Esophagus muscularis mucosa (tissue), 4 donors: ENCODE measurements at regions not wholly inside any gene's neighbourhood (a gene's known extent, or its start where the extent isn't known, plus 50 kb on each side); places are given as distances from the start of the nearest gene placed in this dataset.
"Not testable (repeated sequence)": the region's sequence is repeated elsewhere in the genome, so short reads cannot be mapped to it uniquely, and the experiment has no call there.

ENCODE experiments used
- DNase-seq: peaks from one replicate; pipeline ENCODE4 v3.0.0-alpha.2; 2017; ENCODE audit errors: extremely low spot score
- H3K27ac ChIP-seq, 4 donors: fragments of 200-600 bp; sonication (generic); replicated peaks in 1 of 4; 1 replicate in 3 of 4; 2 replicates in 1 of 4; pipeline ENCODE4 v1.5.1; 2016 to 2019; ENCODE audit warnings: mild to moderate bottlenecking in 1 of 4
- H3K27me3 ChIP-seq, 4 donors: fragments of 200-600 bp; sonication (generic); one replicate each; pipeline versions ENCODE4 v1.5.1 to v1.6.0; 2016 to 2019
- H3K36me3 ChIP-seq, 4 donors: fragments of 200-600 bp; sonication (generic); one replicate each; pipeline ENCODE4 v1.5.1; 2016 to 2019
- H3K4me1 ChIP-seq, 4 donors: fragments of 200-600 bp; sonication (generic); one replicate each; pipeline ENCODE4 v1.5.1; 2016 to 2019
- H3K4me3 ChIP-seq, 4 donors: fragments of 200-600 bp; sonication (generic); 1 replicate in 2 of 4; 2 replicates in 2 of 4; pipeline ENCODE4 v1.5.1; 2016 to 2019; ENCODE audit warnings: mild to moderate bottlenecking in 4 of 4, moderate library complexity in 1 of 4
- H3K9me3 ChIP-seq, 4 donors: fragments of 200-600 bp; sonication (generic); 1 replicate in 3 of 4; 2 replicates in 1 of 4; pipeline ENCODE4 v1.5.1; 2016 to 2019
- CTCF ChIP-seq, 3 experiments: fragments of 200-600 bp in 2 of 3; fragments of 450-650 bp in 1 of 3; sonication (generic) in 2 of 3; IDR thresholded peaks; one replicate each; pipeline ENCODE4 v1.5.1; 2017 to 2019; ENCODE audit warnings: antibody characterized with exemption in 3 of 3, mild to moderate bottlenecking in 2 of 3, moderate library complexity in 1 of 3
- EP300 ChIP-seq: sonication (generic); formaldehyde crosslinking; IDR thresholded peaks from one replicate; pipeline ENCODE4 v1.6.1; 2017; ENCODE audit warnings: antibody characterized with exemption
- POLR2A ChIP-seq: fragments of 450-650 bp; IDR thresholded peaks from one replicate; pipeline ENCODE4 v1.6.1; 2017; ENCODE audit warnings: antibody characterized with exemption, moderate library complexity, mild to moderate bottlenecking, low read depth
- POLR2AphosphoS5 ChIP-seq, 2 donors: sonication (generic); formaldehyde crosslinking; IDR thresholded peaks; one replicate each; pipeline ENCODE4 v1.6.1; 2017; ENCODE audit warnings: antibody characterized with exemption in 2 of 2
- WGBS: methylation state at CpG from one replicate; pipeline ENCODE4 v1.1.5; 2018; 5-methylcytosine and 5-hydroxymethylcytosine counted together
- intact Hi-C: fragments of 100-400 bp; cut with DNase I; formaldehyde crosslinking; loops from one replicate; pipeline ENCODE4 v1.15.1; 2023

- no peak for DNase-seq
- no peaks in the 10 kb centered on the region for H3K36me3 ChIP-seq
- no peak overlapping the region for H3K4me3 ChIP-seq
- no peak overlapping the region for H3K27ac ChIP-seq
- peaks cover 0 to 14% (median 0%) of the 10 kb centered on the region in 4 donors for H3K27me3 ChIP-seq
- H3K9me3 ChIP-seq = no peaks in the 10 kb centered on the region
- TF ChIP-seq CTCF (IDR thresholded peaks at IDR 0.05) (no peak), POLR2A (no peak), POLR2AphosphoS5 (IDR thresholded peaks at IDR 0.05) (no peak), EP300 (no peak)
- peaks cover 0 to 5% (median 0%) of the 10 kb centered on the region in 4 donors for H3K4me1 ChIP-seq
- intact Hi-C loops = no loop called here
- WGBS = 66% methylated on average over 2 of the region's 2 CpGs
Measured at GRCh38 chr13:48879432-48879831, 96.3 kb upstream of the FNDC3A start.

- Histone ChIP-seq H3K27me3 (peaks cover 0 to 14% (median 0%) of the 10 kb centered on the region in 4 donors), H3K27ac (no peak overlapping the region), H3K4me3 (no peak overlapping the region), H3K4me1 (peaks cover 0 to 6% (median 0%) of the 10 kb centered on the region in 4 donors), H3K9me3 (no peaks in the 10 kb centered on the region), H3K36me3 (no peaks in the 10 kb centered on the region)
- DNase-seq = no peak
- intact Hi-C loops = no loop called here
- WGBS = 73% methylated on average over 7 of the region's 7 CpGs
- TF ChIP-seq POLR2AphosphoS5 (IDR thresholded peaks at IDR 0.05) = no peak
- TF ChIP-seq EP300 = no peak
Measured at GRCh38 chr13:48879854-48880253, 95.9 kb upstream of the FNDC3A start.

- H3K4me1 ChIP-seq, H3K27ac ChIP-seq, intact Hi-C loops: not testable (repeated sequence)
Measured at GRCh38 chr13:48883786-48884185, 91.9 kb upstream of the FNDC3A start.

GRCh38 chr13:48885027-48885395, 90.7 kb upstream of the FNDC3A start:
- peaks cover 0 to 6% (median 0%) of the 10 kb centered on the region in 4 donors for H3K4me1 ChIP-seq
- H3K27ac ChIP-seq = no peak overlapping the region
- no peak for DNase-seq
- TF ChIP-seq CTCF (IDR thresholded peaks at IDR 0.05) = no peak
- no peak for TF ChIP-seq POLR2AphosphoS5 (IDR thresholded peaks at IDR 0.05)
- TF ChIP-seq EP300 = no peak
- no peak for TF ChIP-seq POLR2A
- no peaks in the 10 kb centered on the region for H3K27me3 ChIP-seq
- no peaks in the 10 kb centered on the region for H3K36me3 ChIP-seq
- H3K4me3 ChIP-seq = no peak overlapping the region
- intact Hi-C loops = no loop called here
- no peaks in the 10 kb centered on the region for H3K9me3 ChIP-seq

More at GRCh38 chr13:48883786-48884185, 91.9 kb upstream of the FNDC3A start:
- WGBS = 90% methylated on average over 1 of the region's 1 CpG
- DNase-seq, H3K9me3 ChIP-seq, H3K27me3 ChIP-seq, H3K4me3 ChIP-seq, H3K36me3 ChIP-seq: not testable (repeated sequence)

GRCh38 chr13:48888613-48889012, 87.1 kb upstream of the FNDC3A start:
- Histone ChIP-seq H3K27ac (no peak overlapping the region), H3K36me3 (no peaks in the 10 kb centered on the region), H3K27me3 (no peaks in the 10 kb centered on the region), H3K9me3 (no peaks in the 10 kb centered on the region), H3K4me3 (no peak overlapping the region), H3K4me1 (peaks cover 0 to 18% (median 6%) of the 10 kb centered on the region in 4 donors)
- TF ChIP-seq POLR2AphosphoS5 (IDR thresholded peaks at IDR 0.05) (no peak), CTCF (IDR thresholded peaks at IDR 0.05) (no peak), EP300 (no peak), POLR2A (no peak)
- WGBS = 87% methylated on average over 5 of the region's 5 CpGs
- intact Hi-C loops = no loop called here
- DNase-seq = no peak

GRCh38 chr13:48890391-48890790, 85.3 kb upstream of the FNDC3A start:
- DNase-seq = no peak
- no peak overlapping the region for H3K4me3 ChIP-seq
- WGBS = 58% methylated on average over 3 of the region's 3 CpGs
- intact Hi-C loops = no loop called here
- H3K9me3 ChIP-seq = no peaks in the 10 kb centered on the region
- peaks cover 0 to 11% (median 6%) of the 10 kb centered on the region in 4 donors for H3K4me1 ChIP-seq
- no peak overlapping the region for H3K27ac ChIP-seq
- TF ChIP-seq POLR2AphosphoS5 (IDR thresholded peaks at IDR 0.05) (no peak), POLR2A (no peak), CTCF (IDR thresholded peaks at IDR 0.05) (no peak), EP300 (no peak)
- no peaks in the 10 kb centered on the region for H3K27me3 ChIP-seq
- no peaks in the 10 kb centered on the region for H3K36me3 ChIP-seq
